ENCODE measurements at regions not wholly inside any gene's neighbourhood (a gene's known extent, or its start where the extent isn't known, plus 50 kb on each side); places are given as distances from the start of the nearest gene placed in this dataset.

DNA sequence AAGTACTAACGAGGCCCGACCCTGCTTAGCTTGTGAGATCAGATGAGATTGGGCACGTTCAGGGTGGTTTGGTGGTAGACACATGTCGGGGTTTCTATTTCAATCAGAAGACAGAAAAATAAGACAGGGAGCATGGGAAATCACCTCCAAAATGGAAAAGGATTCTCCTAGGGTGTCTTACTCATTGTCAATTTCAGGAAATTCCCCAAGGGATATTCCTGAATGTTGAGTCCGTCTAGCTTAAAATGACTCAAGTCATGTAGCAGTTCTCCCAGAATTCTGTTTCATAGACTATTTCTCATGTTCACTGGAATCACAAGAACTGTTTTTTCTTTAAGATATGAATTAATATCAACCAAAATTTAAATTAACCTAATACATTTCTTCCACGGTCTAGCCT lies 380.1 kb downstream of the EFNB2 start:
- Mint-ChIP-seq H3K27me3 (ENCODE audit: low read depth) (no peaks in the 10 kb centered on the region), H3K36me3 (ENCODE audit: low read depth) (no peaks in the 10 kb centered on the region), H3K4me1 (peaks cover 5% of the 10 kb centered on the region), H3K4me3 (no peak overlapping the region), H3K27ac (no peak overlapping the region), H3K9me3 (no peaks in the 10 kb centered on the region)
- TF ChIP-seq, protein P1, sequence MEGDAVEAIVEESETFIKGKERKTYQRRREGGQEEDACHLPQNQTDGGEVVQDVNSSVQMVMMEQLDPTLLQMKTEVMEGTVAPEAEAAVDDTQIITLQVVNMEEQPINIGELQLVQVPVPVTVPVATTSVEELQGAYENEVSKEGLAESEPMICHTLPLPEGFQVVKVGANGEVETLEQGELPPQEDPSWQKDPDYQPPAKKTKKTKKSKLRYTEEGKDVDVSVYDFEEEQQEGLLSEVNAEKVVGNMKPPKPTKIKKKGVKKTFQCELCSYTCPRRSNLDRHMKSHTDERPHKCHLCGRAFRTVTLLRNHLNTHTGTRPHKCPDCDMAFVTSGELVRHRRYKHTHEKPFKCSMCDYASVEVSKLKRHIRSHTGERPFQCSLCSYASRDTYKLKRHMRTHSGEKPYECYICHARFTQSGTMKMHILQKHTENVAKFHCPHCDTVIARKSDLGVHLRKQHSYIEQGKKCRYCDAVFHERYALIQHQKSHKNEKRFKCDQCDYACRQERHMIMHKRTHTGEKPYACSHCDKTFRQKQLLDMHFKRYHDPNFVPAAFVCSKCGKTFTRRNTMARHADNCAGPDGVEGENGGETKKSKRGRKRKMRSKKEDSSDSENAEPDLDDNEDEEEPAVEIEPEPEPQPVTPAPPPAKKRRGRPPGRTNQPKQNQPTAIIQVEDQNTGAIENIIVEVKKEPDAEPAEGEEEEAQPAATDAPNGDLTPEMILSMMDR (IDR thresholded peaks at IDR 0.05; ENCODE audit: unreplicated experiment in 3 of 3) = no peak

DNA sequence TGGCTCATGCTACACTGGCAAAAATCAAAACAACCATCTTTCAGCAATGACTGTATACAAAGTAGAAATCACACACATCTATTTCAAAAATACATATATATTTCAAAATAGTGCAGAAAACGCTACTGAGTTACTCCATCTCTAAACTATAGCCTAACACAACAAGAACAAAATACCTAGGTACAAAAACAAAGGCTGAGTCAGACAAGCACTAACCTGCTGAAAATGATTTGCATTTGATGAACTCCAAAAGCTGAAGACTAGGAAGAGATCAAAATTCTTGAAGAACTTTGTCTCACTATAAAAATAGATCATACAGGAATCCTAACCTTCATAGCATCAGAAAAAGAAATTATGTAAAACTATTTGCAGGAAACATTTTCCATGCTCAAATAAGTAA lies 381.6 kb downstream of the EFNB2 start:
- TF ChIP-seq, protein P1 (IDR thresholded peaks at IDR 0.05; ENCODE audit: unreplicated experiment in 3 of 3) = no peak
- no peaks in the 10 kb centered on the region for H3K9me3 Mint-ChIP-seq
- peak overlapping the region in 1 of 3 experiments; percentile 26 for H3K27ac Mint-ChIP-seq
- H3K27me3 Mint-ChIP-seq (ENCODE audit: low read depth) = no peaks in the 10 kb centered on the region
- H3K4me3 Mint-ChIP-seq = no peak overlapping the region
- no peaks in the 10 kb centered on the region for H3K4me1 Mint-ChIP-seq
- no peaks in the 10 kb centered on the region for H3K36me3 Mint-ChIP-seq (ENCODE audit: low read depth)

DNA sequence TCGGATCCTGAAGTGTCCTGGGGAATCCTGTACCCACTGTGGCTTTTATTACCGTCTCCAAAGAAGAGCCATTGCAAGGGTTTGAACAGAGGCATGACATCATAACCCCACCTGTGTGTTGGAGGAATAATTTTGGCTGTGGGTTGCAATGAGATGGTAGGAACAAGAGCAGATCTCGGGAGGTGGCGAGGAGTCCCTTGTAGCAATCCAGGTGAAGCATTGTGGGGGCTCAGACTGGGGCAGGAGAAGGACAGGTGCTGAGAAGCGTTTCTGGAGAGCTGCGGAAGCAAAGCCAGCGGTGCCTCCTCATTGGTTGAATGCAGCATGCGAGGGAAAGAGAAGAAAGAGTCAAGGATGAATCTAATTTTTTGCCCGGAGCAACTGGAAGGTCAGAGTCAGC lies 382.4 kb downstream of the EFNB2 start:
- no peaks in the 10 kb centered on the region for H3K9me3 Mint-ChIP-seq
- no peaks in the 10 kb centered on the region for H3K36me3 Mint-ChIP-seq (ENCODE audit: low read depth)
- no peak overlapping the region for H3K4me3 Mint-ChIP-seq
- no peak overlapping the region for H3K27ac Mint-ChIP-seq
- no peaks in the 10 kb centered on the region for H3K4me1 Mint-ChIP-seq
- no peaks in the 10 kb centered on the region for H3K27me3 Mint-ChIP-seq (ENCODE audit: low read depth)
- TF ChIP-seq, protein P1 (IDR thresholded peaks at IDR 0.05; ENCODE audit: unreplicated experiment in 3 of 3) = no peak

DNA sequence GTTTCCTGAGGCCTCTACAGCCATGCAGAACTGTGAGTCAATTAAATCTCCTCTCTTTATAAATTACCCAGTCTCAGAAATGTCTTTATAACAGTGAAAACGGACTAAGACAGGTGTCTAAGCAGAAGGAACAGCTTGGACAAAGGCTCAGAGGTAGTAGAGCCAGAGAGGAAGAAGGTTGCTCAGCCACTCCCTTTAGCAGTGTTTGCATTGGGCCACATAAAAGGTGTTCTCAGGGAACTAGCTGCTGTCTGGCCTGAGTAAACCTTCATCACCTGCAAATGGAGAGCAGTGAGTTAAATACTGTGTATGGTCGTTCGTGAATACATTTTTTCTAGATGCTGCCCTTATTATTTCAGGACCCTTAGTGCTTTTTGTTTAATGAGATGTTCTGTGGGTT lies 383.4 kb downstream of the EFNB2 start:
- no peaks in the 10 kb centered on the region for H3K27me3 Mint-ChIP-seq (ENCODE audit: low read depth)
- H3K4me1 Mint-ChIP-seq = no peaks in the 10 kb centered on the region
- no peak overlapping the region for H3K4me3 Mint-ChIP-seq
- no peaks in the 10 kb centered on the region for H3K9me3 Mint-ChIP-seq
- H3K27ac Mint-ChIP-seq = no peak overlapping the region
- H3K36me3 Mint-ChIP-seq (ENCODE audit: low read depth) = no peaks in the 10 kb centered on the region
- TF ChIP-seq, protein P1 (IDR thresholded peaks at IDR 0.05; ENCODE audit: unreplicated experiment in 3 of 3) = no peak

DNA sequence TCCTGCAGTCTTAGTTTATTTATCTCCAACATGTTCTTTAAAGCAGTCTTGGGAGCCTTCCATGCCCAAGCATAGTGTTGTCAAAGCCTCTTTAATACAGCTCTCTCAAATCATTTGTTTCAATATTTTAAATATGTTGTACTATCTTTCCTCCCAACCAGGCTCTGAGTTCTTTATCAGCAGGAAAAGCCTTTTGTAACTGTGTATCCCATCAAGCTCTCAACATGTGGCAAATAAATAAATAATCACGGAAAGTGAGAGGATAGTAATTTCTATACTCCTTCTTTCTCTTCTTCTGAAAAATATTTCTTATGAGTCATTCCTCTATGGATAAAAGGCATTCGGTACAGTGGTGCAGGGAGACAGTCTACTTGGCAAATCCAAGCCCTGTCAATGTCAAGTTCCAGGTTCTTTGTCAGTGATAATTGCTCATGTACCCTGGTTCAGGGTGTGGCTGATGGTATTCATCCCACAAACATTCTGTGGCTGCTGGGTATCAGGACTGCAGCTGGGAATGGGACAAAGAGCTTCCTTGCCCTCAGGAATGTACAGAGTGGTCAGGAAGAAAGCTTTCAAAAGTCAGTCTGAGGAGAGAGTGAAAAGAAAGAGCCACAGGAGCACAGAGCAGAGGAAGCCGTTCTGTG lies 384.3 kb downstream of the EFNB2 start:
- Mint-ChIP-seq H3K27ac (no peak overlapping the region), H3K4me1 (no peaks in the 10 kb centered on the region), H3K36me3 (ENCODE audit: low read depth) (no peaks in the 10 kb centered on the region), H3K9me3 (no peaks in the 10 kb centered on the region), H3K4me3 (no peak overlapping the region), H3K27me3 (ENCODE audit: low read depth) (no peaks in the 10 kb centered on the region)
- TF ChIP-seq, protein P1 (IDR thresholded peaks at IDR 0.05; ENCODE audit: unreplicated experiment in 3 of 3) = no peak
